ENCODE measurements at regions not wholly inside any gene's neighbourhood (a gene's known extent, or its start where the extent isn't known, plus 50 kb on each side); places are given as distances from the start of the nearest gene placed in this dataset.

GRCh38 chr20:51176876-51177275, 154.0 kb upstream of the KCNG1 start:
- no peak for TF ChIP-seq CTCF (IDR thresholded peaks at IDR 0.05; ENCODE audit: low read depth, low read length)
- no peak for TF ChIP-seq EZH2phosphoT487 (IDR thresholded peaks at IDR 0.05; ENCODE audit: low read depth)
